Mesodermal cell (in vitro differentiated cells): ENCODE measurements at regions not wholly inside any gene's neighbourhood (a gene's known extent, or its start where the extent isn't known, plus 50 kb on each side); places are given as distances from the start of the nearest gene placed in this dataset.
"Not testable (repeated sequence)": the region's sequence is repeated elsewhere in the genome, so short reads cannot be mapped to it uniquely, and the experiment has no call there.

ENCODE experiments used
- H3K27ac ChIP-seq: 2 replicates; pipeline ENCODE4 v1.7.0; 2013; ENCODE audit warnings: mild to moderate bottlenecking, low read depth, low read length, moderate library complexity; ENCODE audit not compliant: severe bottlenecking
- H3K36me3 ChIP-seq: 2 replicates; pipeline ENCODE4 v1.7.1; 2013; ENCODE audit warnings: mild to moderate bottlenecking, low read length, moderate library complexity; ENCODE audit not compliant: control insufficient read depth, insufficient read depth
- H3K4me1 ChIP-seq: one replicate; pipeline ENCODE4 v1.7.1; 2013; ENCODE audit warnings: mild to moderate bottlenecking, low read length; ENCODE audit not compliant: insufficient read depth, control insufficient read depth, poor library complexity, severe bottlenecking
- H3K4me3 ChIP-seq: 2 replicates; pipeline ENCODE4 v1.7.0; 2013; ENCODE audit warnings: low read length, control low read depth, mild to moderate bottlenecking; ENCODE audit not compliant: insufficient read depth, poor library complexity, severe bottlenecking; ENCODE audit errors: extremely low read depth
- H3K9me3 ChIP-seq: 2 replicates; pipeline ENCODE4 v1.7.1; 2013; ENCODE audit warnings: mild to moderate bottlenecking, low read length, moderate library complexity; ENCODE audit not compliant: control insufficient read depth
- WGBS, 2 experiments: methylation state at CpG; one replicate each; pipeline ENCODE4 v1.1.5; 2013; ENCODE audit warnings: missing lambda C conversion rate in 2 of 2; ENCODE audit not compliant: insufficient coverage in 2 of 2; 5-methylcytosine and 5-hydroxymethylcytosine counted together

DNA sequence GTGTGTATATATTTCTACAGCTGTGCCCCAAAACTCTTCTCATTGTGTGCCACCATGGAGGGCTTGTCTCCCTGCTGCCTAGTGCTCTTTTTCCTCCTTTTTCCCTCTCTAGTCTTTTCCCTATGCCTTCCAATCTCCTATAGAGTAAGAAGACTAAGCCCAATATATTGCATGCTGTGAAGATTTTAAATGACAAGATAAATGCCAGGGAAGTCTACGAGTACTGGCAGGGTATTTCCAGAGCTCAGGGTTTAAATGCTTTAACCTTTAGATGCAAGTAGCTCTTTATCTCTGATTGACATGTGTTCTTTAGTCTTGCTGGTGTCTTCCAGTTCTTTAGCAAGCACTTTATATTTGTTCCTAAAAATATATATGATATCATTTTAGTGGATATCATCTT lies 200.7 kb downstream of the SLITRK1 start:
- H3K36me3 ChIP-seq = no peaks in the 10 kb centered on the region
- H3K27ac ChIP-seq = no peak overlapping the region
- no CpG with 5 or more reads among the region's 1 CpG for WGBS, 2 experiments
- no peaks in the 10 kb centered on the region for H3K4me1 ChIP-seq
- H3K9me3 ChIP-seq = no peaks in the 10 kb centered on the region
- no peak overlapping the region for H3K4me3 ChIP-seq

GRCh38 chr13:83677985-83678384 lies 204.3 kb downstream of the SLITRK1 start:
- no peaks in the 10 kb centered on the region for H3K36me3 ChIP-seq
- no peaks in the 10 kb centered on the region for H3K4me1 ChIP-seq
- no peak overlapping the region for H3K4me3 ChIP-seq
- no peak overlapping the region for H3K27ac ChIP-seq
- no peaks in the 10 kb centered on the region for H3K9me3 ChIP-seq

GRCh38 chr13:83672612-83673011 lies 209.7 kb downstream of the SLITRK1 start:
- Histone ChIP-seq H3K27ac (no peak overlapping the region), H3K36me3 (no peaks in the 10 kb centered on the region), H3K4me1 (no peaks in the 10 kb centered on the region), H3K4me3 (no peak overlapping the region), H3K9me3 (peaks cover 8% of the 10 kb centered on the region)
- WGBS, 2 experiments = 88 to 100% methylated on average over 1 of the region's 2 CpGs

DNA sequence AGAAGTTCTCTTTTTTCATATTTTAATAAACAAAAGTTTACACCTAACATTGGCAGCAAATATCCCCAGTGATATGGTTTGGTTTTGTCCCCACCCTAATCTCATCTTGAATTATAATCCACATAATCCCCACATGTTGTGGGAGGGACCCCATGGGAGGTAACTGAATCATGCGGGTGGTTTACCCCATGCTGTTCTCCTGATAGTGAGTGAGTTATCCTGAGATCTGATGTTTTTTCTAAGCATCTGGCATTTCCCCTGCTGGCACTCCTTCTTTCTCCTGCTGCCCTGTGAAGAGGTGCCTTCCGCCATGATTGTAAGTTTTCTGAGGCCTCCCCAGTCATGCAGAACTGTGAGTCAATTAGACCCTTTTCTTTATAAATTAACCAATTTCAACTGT lies 214.7 kb downstream of the SLITRK1 start:
- H3K4me1 ChIP-seq = no peaks in the 10 kb centered on the region
- WGBS, 2 experiments = 100% methylated on average over 1 of the region's 2 CpGs; no CpG with 5 or more reads in 1 of the 2 experiments

GRCh38 chr13:83666141-83666540 lies 216.1 kb downstream of the SLITRK1 start:
- no peak overlapping the region for H3K4me3 ChIP-seq
- no peak overlapping the region for H3K27ac ChIP-seq
- no peaks in the 10 kb centered on the region for H3K4me1 ChIP-seq
- WGBS, 2 experiments = no CpG with 5 or more reads among the region's 1 CpG
- H3K36me3 ChIP-seq = no peaks in the 10 kb centered on the region
- peaks cover 8% of the 10 kb centered on the region for H3K9me3 ChIP-seq

More for the DNA sequence above, 214.7 kb downstream of the SLITRK1 start:
- Histone ChIP-seq H3K27ac (no peak overlapping the region), H3K36me3 (no peaks in the 10 kb centered on the region), H3K4me3 (no peak overlapping the region), H3K9me3 (peaks cover 8% of the 10 kb centered on the region)

DNA sequence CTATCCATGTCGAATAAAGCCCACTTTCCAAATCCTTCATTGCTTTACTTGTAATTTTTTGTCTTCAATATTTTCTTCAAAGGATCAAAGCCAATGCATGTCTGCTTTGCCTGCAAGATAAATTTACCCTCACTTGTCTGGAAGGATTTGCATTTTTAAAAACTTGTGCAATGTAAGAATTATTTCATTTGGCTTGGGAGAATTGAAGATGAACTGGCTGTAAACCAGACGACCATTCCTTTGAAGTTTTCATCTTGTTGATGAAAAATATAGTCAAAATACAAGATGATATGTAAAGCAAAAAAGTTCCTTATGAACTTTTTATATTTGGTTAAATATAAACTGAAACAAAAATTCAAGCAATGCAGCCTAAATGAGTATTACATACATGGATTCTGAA lies 225.0 kb downstream of the SLITRK1 start:
- WGBS, 2 experiments = 100% methylated on average over 1 of the region's 2 CpGs; no CpG with 5 or more reads in 1 of the 2 experiments
- no peak overlapping the region for H3K27ac ChIP-seq

DNA sequence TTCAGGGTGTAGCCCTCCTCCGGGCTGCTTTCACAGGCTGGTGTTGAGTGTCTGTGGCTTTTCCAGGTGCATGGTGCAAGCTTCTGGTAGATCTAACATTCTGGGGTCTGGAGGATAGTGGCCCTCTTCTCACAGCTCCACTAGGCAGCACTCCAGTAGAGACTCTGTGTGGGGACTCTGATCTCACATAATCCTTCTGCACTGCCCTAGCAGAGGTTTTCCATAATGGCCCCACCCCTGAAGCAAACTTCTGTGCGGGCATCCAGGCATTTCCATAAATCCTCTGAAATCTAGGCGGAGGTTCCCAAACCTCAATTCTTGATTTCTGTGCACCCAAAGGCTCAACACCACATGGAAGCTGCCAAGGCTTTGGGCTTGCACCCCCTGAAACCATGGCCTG lies 239.7 kb downstream of the SLITRK1 start:
- not testable (repeated sequence) for H3K4me1 ChIP-seq, H3K36me3 ChIP-seq, H3K27ac ChIP-seq, H3K9me3 ChIP-seq, H3K4me3 ChIP-seq
- 58 to 100% methylated on average over 1 to 3 of the region's 3 CpGs for WGBS, 2 experiments

More for the DNA sequence above, 225.0 kb downstream of the SLITRK1 start:
- no peaks in the 10 kb centered on the region for H3K36me3 ChIP-seq
- no peak overlapping the region for H3K4me3 ChIP-seq
- no peaks in the 10 kb centered on the region for H3K9me3 ChIP-seq
- H3K4me1 ChIP-seq = no peaks in the 10 kb centered on the region

DNA sequence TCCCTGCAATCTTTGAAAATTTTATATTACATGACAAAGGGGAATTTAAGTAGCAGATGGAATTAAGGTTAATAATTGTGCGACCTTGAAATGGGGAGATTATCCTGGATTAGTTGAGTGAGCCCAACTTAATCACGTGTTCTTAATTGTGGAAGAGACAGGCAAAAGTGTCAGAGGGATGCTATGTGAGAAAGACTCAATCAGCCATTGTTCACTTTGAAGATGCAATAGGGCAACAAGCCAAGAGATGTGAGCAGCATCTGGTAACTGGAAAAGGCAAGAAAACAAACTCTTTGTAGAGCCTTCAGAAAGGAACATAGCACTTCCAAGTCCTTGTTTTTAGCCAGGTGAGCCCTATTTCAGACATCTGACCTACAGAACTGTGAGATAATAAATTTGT lies 247.7 kb downstream of the SLITRK1 start:
- no peaks in the 10 kb centered on the region for H3K36me3 ChIP-seq
- 66 to 86% methylated on average over 2 of the region's 2 CpGs for WGBS, 2 experiments
- H3K4me1 ChIP-seq = no peaks in the 10 kb centered on the region
- H3K9me3 ChIP-seq = no peaks in the 10 kb centered on the region
- H3K27ac ChIP-seq = no peak overlapping the region
- no peak overlapping the region for H3K4me3 ChIP-seq

GRCh38 chr13:83633746-83634145 lies 248.5 kb downstream of the SLITRK1 start:
- H3K36me3 ChIP-seq = no peaks in the 10 kb centered on the region
- H3K4me3 ChIP-seq = no peak overlapping the region
- H3K27ac ChIP-seq = no peak overlapping the region
- no peaks in the 10 kb centered on the region for H3K4me1 ChIP-seq
- no peaks in the 10 kb centered on the region for H3K9me3 ChIP-seq
- WGBS, 2 experiments = 80 to 100% methylated on average over 1 of the region's 2 CpGs

GRCh38 chr13:83622422-83622784 lies 259.9 kb downstream of the SLITRK1 start:
- H3K36me3 ChIP-seq = no peaks in the 10 kb centered on the region
- H3K27ac ChIP-seq = no peak overlapping the region
- H3K4me1 ChIP-seq = no peaks in the 10 kb centered on the region
- WGBS, 2 experiments = 88 to 93% methylated on average over 1 to 2 of the region's 2 CpGs
- no peak overlapping the region for H3K4me3 ChIP-seq
- H3K9me3 ChIP-seq = no peaks in the 10 kb centered on the region

GRCh38 chr13:83621765-83622421 lies 260.4 kb downstream of the SLITRK1 start:
- WGBS, 2 experiments = 92 to 96% methylated on average over 8 to 9 of the region's 10 CpGs
- Histone ChIP-seq H3K4me1 (no peaks in the 10 kb centered on the region), H3K36me3 (no peaks in the 10 kb centered on the region), H3K4me3 (no peak overlapping the region), H3K27ac (no peak overlapping the region), H3K9me3 (no peaks in the 10 kb centered on the region)
